Stimulated activated CD4-positive, alpha-beta T cell treated with anti-CD3 and anti-CD28 coated beads, TNF-alpha, amount 100 ng/mL, for 1 hour (primary cell): ENCODE measurements at regions not wholly inside any gene's neighbourhood (a gene's known extent, or its start where the extent isn't known, plus 50 kb on each side); places are given as distances from the start of the nearest gene placed in this dataset.

Source experiments
- DNase-seq, 3 donors: peaks; one replicate each; pipeline ENCODE4 v3.0.0-alpha.2; 2020; ENCODE audit warnings: low read depth in 3 of 3, low spot score in 1 of 3

DNA sequence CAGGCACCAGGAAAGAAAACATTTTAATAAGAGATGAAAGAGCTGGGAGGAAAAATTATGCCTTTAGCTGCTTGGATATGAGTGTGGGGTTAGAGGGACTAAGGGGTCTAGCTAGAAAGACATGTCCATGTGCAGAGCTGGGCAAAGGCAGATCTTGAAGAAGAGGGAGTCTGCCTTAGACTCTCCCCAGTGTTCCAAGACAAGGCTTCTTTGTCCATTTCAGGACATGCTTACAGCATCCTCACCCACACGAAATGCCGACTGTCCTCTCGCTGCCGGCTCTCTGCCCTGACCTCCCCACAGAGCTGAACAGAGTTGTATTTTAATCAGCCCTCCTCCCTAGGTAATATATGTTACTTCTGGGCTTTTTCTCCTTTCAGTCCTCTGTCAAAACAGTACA lies 100.7 kb upstream of the ATP1B1 start:
- no peak for DNase-seq

DNA sequence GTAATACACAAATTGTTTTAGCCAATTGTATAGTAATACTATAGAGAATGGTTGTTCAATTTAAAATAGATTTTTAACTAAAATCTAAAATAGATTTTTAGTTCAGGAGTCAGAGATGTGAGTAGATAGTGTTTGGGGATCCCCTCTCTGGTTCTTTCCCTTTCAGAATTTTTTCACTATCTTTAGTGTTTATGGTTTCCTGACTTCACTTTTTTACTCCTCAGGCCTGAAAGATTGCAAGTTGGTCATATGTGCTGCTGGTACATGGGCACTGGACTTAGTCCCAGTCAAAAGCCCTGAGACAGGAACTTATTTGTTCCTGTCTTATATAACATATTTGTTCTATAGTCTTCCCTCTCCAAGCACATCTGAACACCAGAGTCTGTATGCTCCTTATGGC lies 96.8 kb upstream of the ATP1B1 start:
- DNase-seq, result no peak

- no peak for DNase-seq
These were observed 94.1 kb upstream of the ATP1B1 start for GRCh38 chr1:169012416-169012815.

- no peak for DNase-seq
These were observed 92.7 kb upstream of the ATP1B1 start for GRCh38 chr1:169013821-169014220.

GRCh38 chr1:169015464-169015863 lies 91.0 kb upstream of the ATP1B1 start:
- DNase-seq, result no peak

- no peak for DNase-seq
These were observed 87.7 kb upstream of the ATP1B1 start for GRCh38 chr1:169018751-169019150.

DNA sequence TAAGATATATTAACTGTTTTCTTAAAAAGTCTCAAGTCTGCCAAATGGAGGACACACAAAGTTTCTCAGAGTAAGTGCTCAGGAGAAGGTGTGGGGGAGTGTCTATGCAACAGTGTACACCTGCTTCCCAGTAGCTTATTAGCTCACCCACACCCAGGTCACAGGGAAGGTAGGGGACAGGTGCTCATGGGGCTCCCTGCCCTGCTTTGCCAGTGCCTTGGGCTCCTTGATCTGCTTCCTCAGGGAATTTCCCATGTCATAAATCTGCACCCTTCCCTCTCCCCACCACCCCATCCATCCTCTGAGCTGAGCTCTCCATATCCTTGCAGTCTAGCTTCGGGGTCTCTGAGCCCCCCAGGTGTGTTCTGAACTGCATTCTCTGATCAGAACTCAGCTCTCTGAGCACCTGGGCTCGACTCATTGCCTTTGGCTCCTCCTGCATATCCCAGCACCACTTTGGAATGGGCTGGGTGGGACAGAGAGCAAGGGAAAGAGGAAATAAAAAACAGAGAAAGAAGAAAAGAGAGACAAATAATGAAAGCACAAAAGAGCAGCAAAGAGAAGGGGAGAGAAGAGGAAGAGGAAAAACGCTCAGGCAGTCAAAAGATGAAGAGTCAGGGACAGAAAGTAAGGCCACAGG lies 87.0 kb upstream of the ATP1B1 start:
- DNase-seq, result no peak

- no peak for DNase-seq
These were observed 85.8 kb upstream of the ATP1B1 start for GRCh38 chr1:169020684-169021083.

DNA sequence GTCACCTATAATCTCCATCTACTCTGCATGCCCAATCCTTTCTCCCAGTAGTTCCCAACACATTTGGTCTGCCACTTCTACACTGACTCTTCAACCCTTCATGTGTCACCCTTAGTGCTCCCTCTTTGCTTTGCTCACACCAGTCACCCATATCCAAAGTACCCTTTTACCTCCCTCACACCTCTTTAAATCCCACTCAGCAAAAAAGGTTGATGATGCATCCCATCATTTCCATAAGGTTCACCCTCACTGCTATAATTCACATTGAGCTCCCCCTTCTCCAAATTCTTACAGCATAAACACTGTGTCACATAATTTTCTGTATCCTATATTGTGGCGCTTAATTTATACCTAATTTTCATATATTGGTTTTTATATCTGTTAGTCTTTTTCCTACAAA lies 83.8 kb upstream of the ATP1B1 start:
- DNase-seq, result no peak

DNA sequence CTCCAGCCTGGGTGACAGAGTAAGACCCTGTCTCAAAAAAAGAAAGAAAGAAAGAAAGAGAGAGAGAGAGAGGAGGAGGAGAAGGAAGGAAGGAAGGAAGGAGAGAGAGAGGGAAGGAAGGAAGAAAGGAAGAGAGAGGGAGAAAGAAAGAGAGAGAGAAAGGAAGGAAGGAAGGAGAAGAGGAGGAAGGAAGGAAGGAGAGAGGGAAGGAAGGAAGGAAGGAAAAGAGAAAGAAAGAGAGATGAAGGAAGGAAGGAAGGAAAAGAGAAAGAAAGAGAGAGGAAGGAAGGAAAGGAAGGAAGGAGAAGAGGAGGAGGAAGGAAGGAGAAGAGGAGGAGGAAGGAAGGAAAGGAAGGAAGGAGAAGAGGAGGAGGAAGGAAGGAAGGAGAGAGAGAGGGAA lies 82.2 kb upstream of the ATP1B1 start:
- no peak for DNase-seq

- no peak for DNase-seq
These were observed 81.7 kb upstream of the ATP1B1 start for GRCh38 chr1:169024800-169025271.

DNA sequence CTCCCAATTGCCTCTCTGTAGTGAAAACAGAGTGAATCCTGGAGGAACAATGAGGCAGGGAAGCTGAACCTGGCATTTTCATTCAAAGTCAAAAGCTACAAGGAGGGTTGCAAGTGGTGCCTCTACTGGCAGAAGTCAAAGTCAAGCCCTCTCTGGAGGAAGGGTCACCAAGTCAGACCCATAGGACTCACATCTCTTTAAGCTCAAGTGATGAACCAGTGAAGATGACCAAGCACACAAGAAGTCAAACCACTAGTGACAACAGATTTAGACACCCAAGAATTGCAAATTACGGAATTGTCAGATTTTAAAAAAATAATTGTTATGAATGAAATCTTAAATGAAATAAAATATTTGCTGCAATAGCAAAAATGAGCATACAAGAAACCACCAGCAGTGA lies 81.1 kb upstream of the ATP1B1 start:
- no peak for DNase-seq

DNA sequence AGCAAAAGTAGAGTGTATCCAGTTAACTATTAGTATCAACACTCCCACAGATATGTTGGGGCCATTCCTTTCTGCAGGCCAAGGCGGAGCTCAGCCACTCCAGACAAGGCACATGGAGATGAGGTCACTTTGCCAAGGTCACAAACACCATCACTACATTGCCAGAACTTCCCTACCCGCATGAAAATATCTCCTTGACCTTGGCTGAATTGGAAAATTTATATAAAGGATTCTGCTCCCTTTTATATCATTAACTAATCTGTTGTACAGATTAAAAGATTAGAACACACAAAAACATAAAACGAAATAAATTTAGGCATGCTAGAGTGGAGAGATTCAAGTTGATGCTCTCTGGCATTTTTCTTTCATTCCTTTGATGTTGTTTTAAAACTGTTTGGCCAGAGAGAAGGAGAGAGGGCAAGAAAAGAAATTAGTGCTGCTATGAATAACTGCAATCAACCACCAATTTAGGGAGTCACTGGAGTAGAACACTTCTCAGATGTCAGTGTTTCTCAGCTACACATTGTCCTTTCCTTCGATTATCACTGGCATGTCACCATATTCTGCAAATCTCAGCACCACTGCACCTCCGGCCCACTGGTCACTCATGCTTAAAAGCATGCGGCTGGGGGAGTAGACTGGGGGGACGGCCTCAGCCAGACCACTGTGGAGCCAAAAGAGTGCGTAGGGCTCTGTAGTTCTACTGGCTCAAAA lies 78.7 kb upstream of the ATP1B1 start:
- DNase-seq, result no peak

- DNase-seq, result no peak
These were observed 74.8 kb upstream of the ATP1B1 start for GRCh38 chr1:169031566-169032224.

GRCh38 chr1:169041366-169041765 lies 65.1 kb upstream of the ATP1B1 start:
- no peak for DNase-seq

DNA sequence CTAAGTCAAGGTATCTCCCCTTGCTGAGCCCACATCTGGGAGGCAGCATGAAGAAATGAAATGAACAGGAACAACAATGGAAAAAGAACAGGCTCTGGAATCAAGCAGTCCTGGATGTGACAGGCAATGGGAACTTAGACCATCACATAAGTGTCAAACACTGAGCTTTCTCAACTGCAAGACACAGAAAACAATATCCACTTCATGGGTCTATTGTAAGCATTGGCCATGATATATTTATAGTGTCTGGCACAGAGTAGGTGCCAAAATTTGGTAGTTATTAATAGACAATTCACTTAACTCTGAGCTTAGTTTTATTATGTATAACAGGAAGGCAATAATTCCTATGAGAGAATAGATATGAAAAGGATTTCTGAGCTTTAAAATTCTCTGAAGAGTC lies 64.1 kb upstream of the ATP1B1 start:
- DNase-seq, result no peak

DNA sequence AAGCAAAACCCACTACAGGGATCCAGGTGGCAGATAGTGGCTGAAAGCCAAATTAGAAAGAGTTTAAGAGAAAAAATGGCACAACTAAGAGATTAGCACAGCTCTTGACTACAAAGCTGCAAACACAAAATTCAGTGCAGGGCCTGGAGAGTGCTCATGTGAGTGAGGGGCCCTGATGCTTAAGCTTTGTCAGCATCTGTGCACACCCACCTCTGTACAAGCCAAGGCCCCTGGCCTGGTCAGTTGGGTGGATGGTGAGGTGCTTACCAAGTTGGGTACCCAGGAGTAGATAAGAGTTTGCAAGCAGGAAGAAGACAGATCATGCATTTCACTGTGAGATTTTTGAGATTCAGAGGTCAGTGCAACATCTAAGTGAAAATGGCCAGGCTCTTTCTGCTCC lies 62.7 kb upstream of the ATP1B1 start:
- DNase-seq, result no peak

GRCh38 chr1:169044296-169044695 lies 62.2 kb upstream of the ATP1B1 start:
- DNase-seq, result no peak

DNA sequence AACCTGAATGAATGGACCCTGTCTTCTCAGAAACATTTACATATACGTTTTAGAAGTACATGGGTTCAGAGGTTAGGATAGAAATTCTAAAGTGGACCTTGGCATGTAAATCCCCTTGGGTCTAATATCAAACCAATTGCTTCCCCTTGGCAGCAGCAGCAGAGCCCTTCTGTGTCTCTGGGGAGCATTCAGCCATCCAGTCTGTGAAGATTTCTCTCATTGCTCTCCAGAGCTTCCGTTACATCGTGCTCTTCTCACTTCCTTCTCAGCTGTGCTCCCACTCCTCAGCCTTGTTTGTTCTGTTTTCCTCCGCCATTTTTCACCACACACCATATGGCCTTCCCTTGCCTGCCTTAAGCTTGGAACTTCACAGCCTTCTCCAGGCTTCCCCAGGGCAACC lies 61.5 kb upstream of the ATP1B1 start:
- DNase-seq, result no peak

DNA sequence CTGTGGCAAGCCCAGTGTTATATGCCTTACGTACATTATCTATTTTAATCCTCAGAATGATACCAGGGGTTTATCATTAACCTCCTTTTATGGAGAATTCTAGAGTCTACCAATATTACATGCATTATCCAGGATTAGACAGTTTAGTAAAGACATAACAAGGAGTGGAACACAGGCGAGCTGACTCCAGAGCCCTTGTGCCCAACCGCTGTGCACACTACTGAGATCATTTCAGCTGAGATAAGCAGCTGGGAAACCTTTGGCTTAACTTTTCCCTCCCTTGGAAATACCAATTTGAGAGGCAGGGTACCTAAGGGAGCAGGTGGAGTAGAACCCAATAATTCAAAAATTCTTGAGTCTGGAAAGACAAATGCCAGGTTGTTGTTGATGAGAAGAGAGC lies 59.8 kb upstream of the ATP1B1 start:
- no peak for DNase-seq

DNA sequence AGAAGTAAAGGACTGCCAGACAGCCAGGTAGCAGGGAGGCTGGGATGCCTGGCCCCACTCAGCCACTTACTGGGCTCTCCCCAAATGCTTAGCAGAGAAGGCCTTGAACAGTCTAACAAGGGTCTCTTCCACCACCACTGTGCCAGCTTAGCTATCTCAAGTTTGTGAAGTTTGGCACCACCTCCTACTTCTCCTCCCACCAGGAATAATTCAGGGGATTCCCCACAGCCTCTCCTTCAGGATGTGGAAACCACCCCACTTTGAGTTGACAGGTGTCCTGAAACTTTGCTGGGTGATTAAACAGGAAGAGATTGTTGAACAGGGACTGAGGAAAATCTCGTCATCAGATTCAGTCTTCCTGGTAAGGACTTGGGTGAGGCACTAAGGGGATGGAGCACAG lies 59.4 kb upstream of the ATP1B1 start:
- no peak for DNase-seq

DNA sequence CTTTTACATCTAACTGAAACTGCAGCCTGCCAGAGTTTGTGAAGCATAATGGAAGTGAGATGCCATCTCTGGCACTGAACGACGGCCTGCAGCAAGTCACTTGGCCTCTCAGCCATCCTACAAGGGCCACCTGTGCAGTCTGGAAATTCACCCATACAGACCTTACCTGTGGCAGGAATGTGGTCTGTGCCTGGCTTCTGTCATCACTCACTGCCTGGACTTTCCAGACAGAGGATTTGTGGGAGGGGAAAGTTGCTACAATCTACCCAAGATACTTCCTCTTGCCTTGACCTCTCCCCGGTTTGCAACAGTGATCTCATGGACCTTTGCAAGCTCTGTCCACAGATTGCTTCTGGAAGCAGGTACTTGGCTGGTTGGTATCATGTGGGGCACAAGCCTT lies 58.4 kb upstream of the ATP1B1 start:
- no peak for DNase-seq
